Ishikawa (cell line): ENCODE measurements at regions not wholly inside any gene's neighbourhood (a gene's known extent, or its start where the extent isn't known, plus 50 kb on each side); places are given as distances from the start of the nearest gene placed in this dataset.
A peak's percentile ranks its signal among the peaks of the same experiment; 100 is the strongest.

Experiments
- CEBPB ChIP-seq: IDR thresholded peaks from 2 replicates; pipeline ENCODE4 v1.6.1; 2012
- CREB1 ChIP-seq: IDR thresholded peaks from 2 replicates; pipeline ENCODE4 v1.6.1; 2012; ENCODE audit warnings: low read depth
- EGR1 ChIP-seq: IDR thresholded peaks from 2 replicates; pipeline ENCODE4 v1.6.1; 2012
- EP300 ChIP-seq: IDR thresholded peaks from 2 replicates; pipeline ENCODE4 v1.6.1; 2012; ENCODE audit warnings: borderline replicate concordance
- FOXM1 ChIP-seq: IDR thresholded peaks from 2 replicates; pipeline ENCODE4 v1.6.1; 2012; ENCODE audit warnings: low read depth, borderline replicate concordance
- MAX ChIP-seq: IDR thresholded peaks from 2 replicates; pipeline ENCODE4 v1.6.1; 2012
- NFIC ChIP-seq: IDR thresholded peaks from 2 replicates; pipeline ENCODE4 v1.6.1; 2012
- RAD21 ChIP-seq: IDR thresholded peaks from 2 replicates; pipeline ENCODE4 v1.6.1; 2012; ENCODE audit warnings: low read depth
- TAF1 ChIP-seq: IDR thresholded peaks from 2 replicates; pipeline ENCODE4 v1.6.1; 2012; ENCODE audit warnings: low read depth, mild to moderate bottlenecking
- TCF12 ChIP-seq: IDR thresholded peaks from 2 replicates; pipeline ENCODE4 v1.6.1; 2012; ENCODE audit warnings: low read depth
- TEAD4 ChIP-seq: IDR thresholded peaks from 2 replicates; pipeline ENCODE4 v1.6.1; 2012
- USF1 ChIP-seq: IDR thresholded peaks from 2 replicates; pipeline ENCODE4 v1.6.1; 2012
- YY1 ChIP-seq: IDR thresholded peaks from 2 replicates; pipeline ENCODE4 v1.6.1; 2012; ENCODE audit warnings: low read depth
- ZBTB7A ChIP-seq: IDR thresholded peaks from 2 replicates; pipeline ENCODE4 v1.6.1; 2012; ENCODE audit warnings: low read depth
- TF ChIP-seq, protein P1 (sequence below): IDR thresholded peaks from 2 replicates; pipeline ENCODE4 v1.6.1; 2012; ENCODE audit warnings: low read depth, mild to moderate bottlenecking

GRCh38 chr4:155612074-155612473, 54.6 kb upstream of the GUCY1A1 start:
- TF ChIP-seq CREB1: no peak
- no peak for TF ChIP-seq TAF1
- TF ChIP-seq NFIC: no peak
- no peak for TF ChIP-seq TCF12
- TF ChIP-seq USF1: no peak
- no peak for TF ChIP-seq ZBTB7A
- TF ChIP-seq, protein P1, sequence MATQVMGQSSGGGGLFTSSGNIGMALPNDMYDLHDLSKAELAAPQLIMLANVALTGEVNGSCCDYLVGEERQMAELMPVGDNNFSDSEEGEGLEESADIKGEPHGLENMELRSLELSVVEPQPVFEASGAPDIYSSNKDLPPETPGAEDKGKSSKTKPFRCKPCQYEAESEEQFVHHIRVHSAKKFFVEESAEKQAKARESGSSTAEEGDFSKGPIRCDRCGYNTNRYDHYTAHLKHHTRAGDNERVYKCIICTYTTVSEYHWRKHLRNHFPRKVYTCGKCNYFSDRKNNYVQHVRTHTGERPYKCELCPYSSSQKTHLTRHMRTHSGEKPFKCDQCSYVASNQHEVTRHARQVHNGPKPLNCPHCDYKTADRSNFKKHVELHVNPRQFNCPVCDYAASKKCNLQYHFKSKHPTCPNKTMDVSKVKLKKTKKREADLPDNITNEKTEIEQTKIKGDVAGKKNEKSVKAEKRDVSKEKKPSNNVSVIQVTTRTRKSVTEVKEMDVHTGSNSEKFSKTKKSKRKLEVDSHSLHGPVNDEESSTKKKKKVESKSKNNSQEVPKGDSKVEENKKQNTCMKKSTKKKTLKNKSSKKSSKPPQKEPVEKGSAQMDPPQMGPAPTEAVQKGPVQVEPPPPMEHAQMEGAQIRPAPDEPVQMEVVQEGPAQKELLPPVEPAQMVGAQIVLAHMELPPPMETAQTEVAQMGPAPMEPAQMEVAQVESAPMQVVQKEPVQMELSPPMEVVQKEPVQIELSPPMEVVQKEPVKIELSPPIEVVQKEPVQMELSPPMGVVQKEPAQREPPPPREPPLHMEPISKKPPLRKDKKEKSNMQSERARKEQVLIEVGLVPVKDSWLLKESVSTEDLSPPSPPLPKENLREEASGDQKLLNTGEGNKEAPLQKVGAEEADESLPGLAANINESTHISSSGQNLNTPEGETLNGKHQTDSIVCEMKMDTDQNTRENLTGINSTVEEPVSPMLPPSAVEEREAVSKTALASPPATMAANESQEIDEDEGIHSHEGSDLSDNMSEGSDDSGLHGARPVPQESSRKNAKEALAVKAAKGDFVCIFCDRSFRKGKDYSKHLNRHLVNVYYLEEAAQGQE: no peak
- TF ChIP-seq EGR1: no peak
- TF ChIP-seq YY1: no peak
- no peak for TF ChIP-seq EP300
- TF ChIP-seq CEBPB: no peak
- TF ChIP-seq MAX: no peak

DNA sequence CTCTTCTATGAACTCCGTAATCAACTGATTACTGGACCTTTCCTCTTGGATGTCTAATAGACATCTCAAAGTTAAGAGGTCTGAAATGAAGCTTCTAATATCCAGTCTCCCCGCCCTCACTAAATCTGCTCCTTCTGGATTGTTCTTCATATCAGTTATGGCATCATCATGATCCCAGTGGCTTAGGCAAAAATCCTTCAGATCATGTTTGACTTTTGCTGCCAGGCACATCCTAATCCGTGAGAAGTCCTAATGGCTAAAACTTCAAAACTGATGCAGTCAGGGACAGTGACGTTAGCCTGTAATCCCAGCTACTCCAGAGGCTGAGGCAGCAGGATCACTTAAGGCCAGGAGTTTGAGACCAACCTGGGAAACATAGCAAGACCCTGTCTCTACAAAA, 55.1 kb upstream of the GUCY1A1 start:
- no peak for TF ChIP-seq YY1
- TF ChIP-seq USF1: no peak
- TF ChIP-seq TEAD4: no peak
- no peak for TF ChIP-seq TCF12
- TF ChIP-seq EGR1: no peak
- TF ChIP-seq MAX: no peak
- TF ChIP-seq CEBPB: no peak
- TF ChIP-seq TAF1: no peak
- no peak for TF ChIP-seq FOXM1
- TF ChIP-seq RAD21: no peak
- TF ChIP-seq EP300: no peak
- TF ChIP-seq, protein P1: no peak
- no peak for TF ChIP-seq NFIC
- TF ChIP-seq ZBTB7A: no peak
- TF ChIP-seq CREB1: no peak

- TF ChIP-seq CEBPB (0 out of 2 replicates have a peak, but pooled peaks have one; percentile 18), YY1 (no peak)
These were observed 56.5 kb upstream of the GUCY1A1 start for GRCh38 chr4:155610143-155610542.

GRCh38 chr4:155609455-155610059, 57.1 kb upstream of the GUCY1A1 start:
- TF ChIP-seq TEAD4: no peak
- no peak for TF ChIP-seq USF1
- TF ChIP-seq TAF1: no peak
- no peak for TF ChIP-seq YY1
- no peak for TF ChIP-seq RAD21

GRCh38 chr4:155608225-155608885, 58.3 kb upstream of the GUCY1A1 start:
- TF ChIP-seq MAX: no peak
- no peak for TF ChIP-seq EGR1
- TF ChIP-seq NFIC: no peak
- TF ChIP-seq TCF12: no peak
- no peak for TF ChIP-seq CEBPB

GRCh38 chr4:155607481-155607880, 59.2 kb upstream of the GUCY1A1 start:
- TF ChIP-seq MAX: no peak
- no peak for TF ChIP-seq CREB1
- TF ChIP-seq TEAD4: no peak
- no peak for TF ChIP-seq USF1
- no peak for TF ChIP-seq ZBTB7A
- TF ChIP-seq YY1: no peak
- TF ChIP-seq CEBPB: no peak
- TF ChIP-seq RAD21: no peak
- no peak for TF ChIP-seq NFIC
- no peak for TF ChIP-seq FOXM1
- TF ChIP-seq, protein P1: no peak
- no peak for TF ChIP-seq TAF1
- no peak for TF ChIP-seq TCF12
- TF ChIP-seq EP300: no peak
- TF ChIP-seq EGR1: no peak
